AG04449 (cell line): ENCODE measurements at regions not wholly inside any gene's neighbourhood (a gene's known extent, or its start where the extent isn't known, plus 50 kb on each side); places are given as distances from the start of the nearest gene placed in this dataset.
A peak's percentile ranks its signal among the peaks of the same experiment; 100 is the strongest.
"Not testable (repeated sequence)": the region's sequence is repeated elsewhere in the genome, so short reads cannot be mapped to it uniquely, and the experiment has no call there.

Source experiments
- CTCF ChIA-PET: fragments of 350-600 bp; formaldehyde crosslinking; extraction: SDS; loops from one replicate; lab custom pipeline; 2021; ENCODE audit warnings: antibody characterized with exemption; lab: Yijun Ruan, JAX
- POLR2A ChIA-PET: fragments of 400-600, 350-600 bp; formaldehyde crosslinking; extraction: SDS; loops from one replicate; lab custom pipeline; 2020; ENCODE audit warnings: antibody characterized with exemption, inconsistent platforms; lab: Yijun Ruan, JAX
- DNase-seq: peaks from one replicate; pipeline ENCODE4 v3.0.0-alpha.2; 2010; ENCODE audit warnings: low read depth, low spot score
- H3K4me3 ChIP-seq: 2 replicates; pipeline ENCODE4 v1.5.1; 2011; ENCODE audit warnings: low read depth, mild to moderate bottlenecking, control low read depth, low read length
- TF ChIP-seq, protein P1 (sequence below): IDR thresholded peaks from one replicate; pipeline ENCODE4 v1.5.1; 2011; ENCODE audit warnings: mild to moderate bottlenecking, moderate library complexity, low read length, control low read depth, inconsistent platforms; ENCODE audit not compliant: insufficient read depth; ENCODE audit errors: missing control alignments

DNA sequence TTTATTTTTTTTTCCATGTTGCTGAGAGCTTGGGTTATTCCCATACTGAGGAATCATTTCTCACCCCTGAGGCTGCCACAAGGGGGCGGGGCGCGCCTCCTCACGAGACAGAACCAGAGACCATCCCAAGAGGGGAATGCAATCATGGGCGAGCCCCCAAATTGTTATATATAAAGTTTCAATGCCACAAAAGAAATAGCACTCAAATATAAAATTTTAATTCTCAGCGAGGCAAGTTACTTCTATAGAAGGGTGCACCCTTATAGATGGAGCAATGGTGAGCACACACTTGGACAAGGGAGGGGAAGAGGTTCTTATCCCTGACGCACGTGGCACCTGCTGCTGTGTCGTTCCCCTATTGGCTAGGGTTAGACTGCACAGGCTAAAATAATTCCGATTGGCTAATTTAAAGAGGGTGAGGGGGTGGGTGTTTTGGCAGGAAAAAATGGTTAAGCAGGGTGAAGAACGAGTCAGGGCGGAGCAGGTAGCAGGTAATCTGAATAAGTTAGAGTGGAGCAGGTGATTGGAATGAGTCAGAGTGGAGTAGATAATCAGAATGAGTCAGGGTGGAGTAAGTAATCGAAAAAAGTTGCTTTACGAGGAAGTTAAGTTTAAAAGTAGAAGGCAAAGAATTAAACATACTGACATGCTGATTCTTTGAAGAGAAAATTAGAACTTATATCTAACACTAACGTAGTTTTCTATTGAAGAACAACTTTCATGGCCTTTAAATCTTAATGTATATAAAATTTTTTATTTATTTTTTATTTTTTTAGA is 177.5 kb downstream of the MTCL1 start:
- ChIA-PET CTCF (no interaction called here), POLR2A (no interaction called here)
- DNase-seq = no peak
- TF ChIP-seq, protein P1, sequence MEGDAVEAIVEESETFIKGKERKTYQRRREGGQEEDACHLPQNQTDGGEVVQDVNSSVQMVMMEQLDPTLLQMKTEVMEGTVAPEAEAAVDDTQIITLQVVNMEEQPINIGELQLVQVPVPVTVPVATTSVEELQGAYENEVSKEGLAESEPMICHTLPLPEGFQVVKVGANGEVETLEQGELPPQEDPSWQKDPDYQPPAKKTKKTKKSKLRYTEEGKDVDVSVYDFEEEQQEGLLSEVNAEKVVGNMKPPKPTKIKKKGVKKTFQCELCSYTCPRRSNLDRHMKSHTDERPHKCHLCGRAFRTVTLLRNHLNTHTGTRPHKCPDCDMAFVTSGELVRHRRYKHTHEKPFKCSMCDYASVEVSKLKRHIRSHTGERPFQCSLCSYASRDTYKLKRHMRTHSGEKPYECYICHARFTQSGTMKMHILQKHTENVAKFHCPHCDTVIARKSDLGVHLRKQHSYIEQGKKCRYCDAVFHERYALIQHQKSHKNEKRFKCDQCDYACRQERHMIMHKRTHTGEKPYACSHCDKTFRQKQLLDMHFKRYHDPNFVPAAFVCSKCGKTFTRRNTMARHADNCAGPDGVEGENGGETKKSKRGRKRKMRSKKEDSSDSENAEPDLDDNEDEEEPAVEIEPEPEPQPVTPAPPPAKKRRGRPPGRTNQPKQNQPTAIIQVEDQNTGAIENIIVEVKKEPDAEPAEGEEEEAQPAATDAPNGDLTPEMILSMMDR = no peak
- H3K4me3 ChIP-seq = no peak overlapping the region

DNA sequence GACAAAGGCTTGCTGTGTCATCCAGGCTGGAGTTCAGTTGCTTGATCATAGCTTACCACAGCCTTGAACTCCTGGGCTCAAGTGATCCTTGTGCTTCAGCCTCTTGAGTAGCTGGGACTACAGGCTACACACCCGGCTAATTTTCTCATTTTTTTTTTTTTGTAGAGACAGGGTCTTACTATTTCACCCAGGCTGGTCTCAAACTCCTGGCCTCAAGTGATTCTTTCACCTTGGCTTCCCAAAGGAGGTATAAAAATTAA is 178.0 kb downstream of the MTCL1 start:
- ChIA-PET POLR2A (no interaction called here), CTCF (no interaction called here)
- no peak for DNase-seq
- TF ChIP-seq, protein P1 = no peak
- no peak overlapping the region for H3K4me3 ChIP-seq

DNA sequence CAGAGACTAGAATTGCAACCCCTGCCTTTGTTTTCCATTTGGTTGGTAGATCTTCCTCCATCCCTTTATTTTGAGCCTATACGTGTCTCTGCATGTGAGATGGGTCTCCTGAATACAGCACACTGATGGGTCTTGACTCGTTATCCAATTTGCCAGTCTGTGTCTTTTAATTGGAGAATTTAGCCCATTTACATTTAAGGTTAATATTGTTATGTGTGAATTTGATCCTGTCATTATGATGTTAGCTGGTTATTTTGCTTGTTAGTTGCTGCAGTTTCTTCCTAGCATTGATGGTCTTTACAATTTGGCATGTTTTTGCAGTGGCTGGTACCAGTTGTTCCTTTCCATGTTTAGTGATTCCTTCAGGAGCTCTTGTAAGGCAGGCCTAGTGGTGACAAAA is 182.5 kb downstream of the MTCL1 start:
- POLR2A ChIA-PET, DNase-seq, CTCF ChIA-PET, H3K4me3 ChIP-seq: not testable (repeated sequence)

DNA sequence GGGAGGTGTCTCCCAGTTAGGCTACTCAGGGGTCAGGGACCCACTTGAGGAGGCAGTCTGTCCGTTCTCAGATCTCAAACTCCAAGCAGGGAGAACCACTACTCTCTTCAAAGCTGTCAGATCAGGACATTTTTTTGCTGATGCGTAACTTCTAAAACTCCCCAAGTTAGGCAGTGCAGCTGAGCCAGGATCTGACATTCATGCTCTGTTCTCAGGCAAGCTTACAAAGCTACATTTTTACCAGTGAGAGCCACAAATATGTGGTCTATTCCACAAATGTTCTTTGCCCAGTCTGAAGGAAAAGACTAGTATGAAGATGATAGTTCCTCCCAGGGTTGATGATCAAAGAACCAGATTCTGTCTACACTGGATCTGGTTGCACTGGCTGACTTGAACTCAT is 184.1 kb downstream of the MTCL1 start:
- POLR2A ChIA-PET = interaction anchor here (1.1 kb wide), 1 partner anchor 59 kb away, joined by 3 read pairs; no protein-coding TSS in a partner anchor

DNA sequence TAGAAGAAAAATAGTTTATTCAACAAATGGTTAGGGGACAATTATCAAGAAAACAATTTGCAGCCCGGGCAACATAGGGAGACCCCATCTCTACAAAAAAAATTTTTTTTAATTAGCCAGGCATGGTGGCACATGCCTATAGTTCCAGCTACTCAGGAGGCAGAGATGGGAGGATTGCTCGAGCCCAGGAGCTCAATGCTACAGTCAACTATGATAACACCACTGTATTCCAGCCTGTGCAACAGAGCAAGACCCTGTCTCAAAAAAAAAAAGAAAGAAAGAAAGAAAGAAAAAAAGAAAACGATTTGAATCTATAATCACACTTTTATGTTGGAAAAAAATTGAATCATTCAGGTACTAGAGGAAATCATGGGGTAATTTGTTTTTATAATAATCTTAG is 185.1 kb downstream of the MTCL1 start:
- not testable (repeated sequence) for DNase-seq, H3K4me3 ChIP-seq
- CTCF ChIA-PET = interaction anchor here (1.2 to 1.9 kb wide), 2 partner anchors 20 to 195 kb away, joined by 3 to 5 read pairs; no protein-coding TSS in a partner anchor
- POLR2A ChIA-PET = interaction anchor here (0.6 to 1.3 kb wide), 2 partner anchors 10 to 188 kb away, joined by 3 read pairs; no protein-coding TSS in a partner anchor

More for the DNA sequence above, 184.1 kb downstream of the MTCL1 start:
- DNase-seq = peak; percentile 38
- TF ChIP-seq, protein P1 = no peak
- no peak overlapping the region for H3K4me3 ChIP-seq
- CTCF ChIA-PET = interaction anchor here (0.9 to 1.6 kb wide), 3 partner anchors 93 to 194 kb away, joined by 3 to 4 read pairs (median 4); no protein-coding TSS in a partner anchor

- TF ChIP-seq, protein P1 = no peak
- peak; percentile 88 for DNase-seq
- CTCF ChIA-PET = interaction anchor here (1.9 kb wide), 1 partner anchor 20 kb away, joined by 5 read pairs; no protein-coding TSS in a partner anchor
- no peak overlapping the region for H3K4me3 ChIP-seq
- POLR2A ChIA-PET = interaction anchor here (0.6 to 1.3 kb wide), 2 partner anchors 10 to 188 kb away, joined by 3 read pairs; no protein-coding TSS in a partner anchor
Measured at GRCh38 chr18:8890957-8891464, 185.7 kb downstream of the MTCL1 start.

GRCh38 chr18:8893221-8893620 is 187.9 kb downstream of the MTCL1 start:
- ChIA-PET POLR2A (no interaction called here), CTCF (interaction anchor here (1.9 kb wide), 1 partner anchor 89 kb away, joined by 5 read pairs; no protein-coding TSS in a partner anchor)
- no peak for DNase-seq
- TF ChIP-seq, protein P1 = no peak
- H3K4me3 ChIP-seq = no peak overlapping the region
